ENCODE measurements at regions not wholly inside any gene's neighbourhood (a gene's known extent, or its start where the extent isn't known, plus 50 kb on each side); places are given as distances from the start of the nearest gene placed in this dataset.

GRCh38 chr2:151071906-151072305 lies 189.8 kb downstream of the RBM43 start:
- no peak for FAIRE-seq

- no peak for FAIRE-seq
Measured at GRCh38 chr2:151071382-151071781, 190.3 kb downstream of the RBM43 start.

DNA sequence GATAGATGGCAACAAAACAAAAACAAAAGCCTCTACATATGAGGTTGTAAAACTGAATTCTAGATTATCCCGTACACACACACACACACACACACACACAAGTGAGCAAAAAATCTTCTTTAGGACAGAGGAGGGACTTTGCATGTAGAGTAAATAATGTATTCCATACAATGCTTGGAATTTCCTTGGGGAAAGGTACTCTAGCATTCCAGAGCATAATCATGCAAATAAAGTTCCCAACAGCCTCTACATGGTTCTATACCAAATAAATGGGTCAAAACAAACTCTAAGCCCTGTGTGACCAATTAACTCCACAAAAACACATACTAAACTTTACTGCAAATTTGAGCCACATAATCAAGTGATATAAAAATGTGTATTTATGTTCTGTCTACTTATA lies 191.4 kb downstream of the RBM43 start:
- FAIRE-seq = no peak

DNA sequence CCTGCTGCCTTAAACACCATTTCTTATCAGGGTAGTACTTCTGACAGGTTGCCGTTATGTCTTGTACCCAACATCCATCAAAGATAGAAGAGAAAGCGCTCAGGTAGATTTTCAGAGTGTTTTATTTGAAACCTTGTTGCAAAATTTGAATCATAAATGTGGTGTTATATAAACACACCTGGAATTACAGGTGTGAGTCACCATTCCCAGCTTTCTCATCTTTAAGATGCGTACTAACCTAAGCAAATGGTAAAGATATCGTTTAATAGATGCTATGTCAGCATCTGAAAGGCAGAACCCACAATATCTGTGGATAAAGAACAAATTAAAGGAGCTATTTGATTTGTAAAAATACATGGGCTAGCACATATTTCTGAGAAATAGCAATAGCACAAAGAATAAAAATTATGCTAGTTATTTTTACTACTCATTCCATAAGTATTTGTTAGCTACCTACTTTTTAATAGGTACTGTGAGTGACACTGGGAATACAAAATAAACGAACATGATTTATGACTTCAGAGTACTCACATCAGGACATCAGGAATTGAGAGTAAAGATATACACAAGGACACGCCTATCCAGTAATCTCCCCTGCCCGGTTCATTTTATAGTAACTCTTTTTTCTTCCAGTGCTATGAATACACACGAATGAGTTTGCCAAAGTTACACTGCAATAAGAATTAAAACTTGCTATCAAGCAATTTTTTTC lies 193.8 kb downstream of the RBM43 start:
- FAIRE-seq = no peak

- FAIRE-seq = no peak
Measured at GRCh38 chr2:151063271-151063670, 198.4 kb downstream of the RBM43 start.

GRCh38 chr2:151060287-151060686 lies 201.4 kb downstream of the RBM43 start:
- no peak for FAIRE-seq

GRCh38 chr2:151056870-151057269 lies 204.8 kb downstream of the RBM43 start:
- no peak for FAIRE-seq

DNA sequence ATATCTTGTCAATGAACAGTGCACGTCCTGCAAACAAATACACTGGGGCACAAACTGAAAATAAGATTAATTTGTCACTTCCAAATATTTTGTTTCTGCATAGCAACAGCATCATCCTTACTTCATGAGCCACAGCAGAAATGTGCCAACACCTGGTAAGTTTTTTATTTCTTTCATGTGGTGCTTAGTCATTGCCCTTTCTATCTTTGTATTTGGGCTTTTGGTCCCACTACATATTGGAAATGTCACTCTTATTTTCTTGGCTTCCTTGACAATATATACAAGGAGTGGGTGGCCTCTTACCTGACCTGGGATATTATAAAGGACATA lies 208.0 kb downstream of the RBM43 start:
- FAIRE-seq = no peak

DNA sequence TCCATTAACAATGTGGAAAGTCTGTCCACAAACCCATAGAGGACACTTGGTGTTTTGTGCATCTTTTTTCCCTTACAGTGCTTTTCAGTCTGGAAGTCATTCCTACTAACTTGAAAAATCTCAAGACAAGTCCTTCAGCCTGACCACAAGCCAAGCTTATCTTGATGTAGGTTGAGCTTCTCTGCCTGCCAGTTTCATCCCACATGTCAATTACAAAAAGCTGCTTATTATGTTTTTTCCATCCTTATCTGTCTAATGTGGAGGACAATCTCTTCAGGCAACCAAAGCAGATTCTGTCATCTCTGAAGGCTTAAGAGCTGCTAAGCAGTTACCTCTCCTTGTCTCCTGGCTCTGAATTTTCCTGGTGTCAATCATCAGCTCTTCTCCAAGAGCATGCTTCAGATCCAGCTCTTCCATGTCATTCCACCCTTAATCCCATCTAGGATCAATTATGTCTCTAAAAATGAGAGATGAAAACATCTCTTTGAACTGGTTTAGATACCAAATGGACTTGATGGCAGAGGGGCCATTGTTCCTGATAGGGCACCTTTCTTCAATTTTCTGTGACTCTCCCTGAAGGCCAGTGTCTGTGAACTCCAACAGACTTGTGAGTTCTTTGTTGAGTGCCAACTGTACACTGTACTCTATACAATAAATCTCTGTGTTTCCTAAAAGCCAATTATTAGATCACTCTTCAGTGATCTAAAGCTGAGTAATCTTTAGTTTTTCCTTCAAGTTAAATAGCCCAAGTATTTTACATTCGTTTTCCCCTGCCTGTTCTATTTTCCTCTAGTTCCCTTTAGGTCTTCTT lies 208.6 kb downstream of the RBM43 start:
- no peak for FAIRE-seq

- peak; percentile 96 for FAIRE-seq
Measured at GRCh38 chr2:151051574-151052220, 210.0 kb downstream of the RBM43 start.

DNA sequence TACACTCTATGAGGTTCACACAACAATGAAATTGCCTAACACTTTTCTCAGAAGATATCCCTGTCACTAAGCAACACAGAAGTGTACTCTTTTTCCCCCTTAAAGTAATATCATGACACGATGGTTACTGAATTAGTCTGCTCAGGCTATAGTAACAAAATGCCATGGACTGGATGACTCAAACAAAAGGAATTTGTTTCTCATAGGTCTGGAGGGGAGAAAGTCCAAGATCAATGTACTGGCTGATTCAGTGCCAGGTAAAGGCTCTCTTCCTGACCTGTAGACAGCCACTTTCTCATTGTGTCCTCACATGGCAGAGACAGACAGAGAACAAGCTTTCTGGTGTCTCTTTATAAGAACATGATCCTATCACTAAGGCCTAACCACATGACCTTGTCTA lies 211.9 kb downstream of the RBM43 start:
- no peak for FAIRE-seq

DNA sequence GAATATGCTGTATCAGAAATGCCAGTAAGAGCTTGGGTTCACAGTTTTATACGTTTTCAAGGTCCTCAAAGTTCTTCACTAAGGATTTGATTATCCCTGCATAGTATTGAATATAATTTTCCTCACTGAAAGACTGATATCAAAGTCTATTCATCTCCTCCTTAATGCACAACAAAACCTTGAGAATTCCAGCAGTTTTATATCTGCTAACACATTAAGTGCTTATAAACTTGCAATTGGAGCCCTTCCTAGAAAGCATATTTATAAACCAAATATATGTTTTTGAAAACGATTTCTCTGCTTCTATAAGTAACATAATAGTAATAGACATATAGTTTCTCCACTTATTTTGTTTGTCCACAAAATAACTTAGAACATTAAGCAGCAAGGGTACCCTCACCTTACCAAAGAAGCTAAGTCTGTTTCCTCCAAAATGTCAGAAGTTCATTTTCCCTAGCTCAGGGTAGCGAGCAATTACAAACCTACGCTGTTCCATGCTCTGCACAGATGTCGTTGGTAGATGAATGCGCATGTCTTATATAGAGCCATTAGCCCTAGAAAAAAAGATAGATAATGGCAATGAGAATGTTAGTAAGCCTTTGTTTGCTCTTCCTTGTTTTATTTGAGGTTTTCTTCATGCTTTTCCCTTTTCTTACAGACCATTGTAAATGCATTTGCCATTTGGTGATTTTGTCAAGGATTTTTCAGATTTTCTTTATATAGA lies 213.2 kb downstream of the RBM43 start:
- no peak for FAIRE-seq

DNA sequence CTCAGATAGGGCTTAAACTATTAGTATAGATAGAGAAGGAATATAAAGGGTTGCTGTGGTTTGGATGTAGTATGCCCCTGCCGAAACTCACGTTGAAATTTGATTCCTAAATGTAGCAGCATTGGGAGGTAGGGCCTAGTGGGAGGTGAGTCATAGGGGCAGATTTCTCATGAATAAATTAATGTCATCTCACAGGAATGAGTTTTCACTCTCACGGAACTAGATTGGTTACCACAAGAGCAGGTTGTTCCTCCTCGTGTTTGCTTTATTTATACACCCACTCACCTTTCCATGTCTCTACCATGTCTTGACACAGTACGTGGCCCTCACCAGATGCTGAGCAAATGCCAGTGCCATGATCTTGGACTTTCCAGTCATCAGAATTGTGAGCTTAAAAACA lies 218.2 kb downstream of the RBM43 start:
- no peak for FAIRE-seq

DNA sequence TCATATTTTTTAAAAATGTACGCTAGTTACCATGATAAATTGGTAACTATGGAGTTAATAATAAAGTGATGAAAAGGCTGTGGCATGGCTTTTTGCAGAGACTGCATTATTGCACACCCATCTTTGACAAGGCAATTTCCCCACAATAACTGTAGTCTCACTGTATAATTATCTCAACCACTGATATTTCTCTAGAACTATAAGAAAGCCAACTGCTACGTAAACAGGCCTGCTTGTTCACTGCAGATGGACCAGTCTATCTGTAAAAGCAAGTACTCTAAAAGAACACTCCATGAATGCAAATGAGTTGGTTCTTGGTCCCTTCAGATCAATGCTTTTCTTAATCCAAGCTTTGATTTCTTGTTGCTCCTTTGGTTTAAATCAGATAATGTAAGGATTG lies 218.7 kb downstream of the RBM43 start:
- FAIRE-seq = no peak

- no peak for FAIRE-seq
Measured at GRCh38 chr2:151040039-151040438, 221.6 kb downstream of the RBM43 start.

- no peak for FAIRE-seq
Measured at GRCh38 chr2:151038516-151038915, 223.1 kb downstream of the RBM43 start.

DNA sequence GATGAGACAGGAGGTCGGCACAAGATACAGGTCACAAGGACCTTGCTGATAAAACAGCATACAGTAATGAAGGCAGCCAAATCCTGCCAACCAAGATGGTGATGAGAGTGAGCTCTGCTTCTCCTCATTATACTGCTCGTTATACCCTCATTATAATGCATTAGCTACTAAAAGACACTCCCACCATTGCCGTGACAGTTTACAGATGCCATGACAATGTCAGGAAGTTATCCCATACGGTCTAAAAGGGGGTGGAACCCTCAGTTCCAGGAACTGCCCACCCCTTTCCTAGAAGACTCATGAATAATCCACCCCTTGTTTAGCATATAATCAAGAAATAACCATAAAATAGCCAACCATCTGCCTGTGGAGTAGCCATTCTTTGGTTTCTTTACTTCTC lies 224.2 kb downstream of the RBM43 start:
- no peak for FAIRE-seq

- FAIRE-seq = no peak
Measured at GRCh38 chr2:151033271-151034248, 228.1 kb downstream of the RBM43 start.

DNA sequence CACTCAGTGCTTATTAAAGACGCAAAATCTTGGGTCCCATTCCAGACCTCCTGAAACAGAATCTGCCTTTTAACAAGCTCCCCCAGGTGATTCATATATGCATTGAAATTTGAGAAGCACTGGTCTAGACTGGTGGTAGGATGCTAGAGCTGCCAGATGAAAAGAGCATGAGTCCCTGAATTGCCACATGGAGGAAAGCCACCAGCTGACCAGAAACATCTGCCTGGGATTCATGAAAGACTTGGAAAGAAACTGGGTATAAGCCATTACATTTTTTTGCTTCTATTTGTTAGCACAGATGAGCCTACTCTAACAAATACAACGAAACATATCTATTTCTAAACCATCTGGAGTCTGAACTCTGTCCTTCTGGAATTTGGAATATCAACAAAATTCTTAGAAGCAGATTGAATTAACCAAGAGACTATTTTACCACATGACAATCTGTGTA lies 228.9 kb downstream of the RBM43 start:
- no peak for FAIRE-seq

GRCh38 chr2:151030663-151031230 lies 230.9 kb downstream of the RBM43 start:
- no peak for FAIRE-seq

DNA sequence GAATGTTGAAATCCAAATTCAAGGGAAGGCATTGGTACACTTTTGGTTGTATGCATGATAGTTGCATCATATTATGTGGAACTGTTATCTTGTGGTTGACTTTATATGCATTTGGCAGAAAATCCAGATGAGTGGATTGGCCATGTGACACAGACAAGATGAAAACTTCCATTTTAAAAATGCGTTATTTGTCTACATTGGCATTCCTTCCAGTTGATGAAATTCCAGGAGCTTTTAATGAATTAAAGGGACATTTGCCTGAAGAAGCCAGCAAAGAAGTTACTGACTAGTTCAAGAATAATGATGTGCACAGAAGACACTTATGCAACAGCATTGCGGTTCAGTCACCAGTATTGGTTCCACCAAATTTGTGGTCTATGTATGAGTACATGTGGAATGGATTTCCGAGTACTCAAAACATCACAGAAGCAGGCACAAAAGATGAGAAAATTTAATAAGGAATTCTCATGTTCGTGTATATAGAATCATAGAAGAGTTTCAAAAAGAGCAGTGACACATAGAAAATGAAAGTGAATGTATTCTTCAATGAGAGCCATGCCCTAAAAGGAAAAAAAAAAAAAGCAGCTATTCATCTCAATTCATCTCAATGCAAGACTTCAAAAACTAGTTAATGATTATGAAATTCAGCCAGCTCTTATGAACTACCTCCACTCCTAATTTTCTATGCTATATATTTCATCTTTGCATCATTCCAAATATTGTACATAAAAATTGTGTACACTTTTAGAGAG lies 232.1 kb downstream of the RBM43 start:
- no peak for FAIRE-seq
